Stimulated activated CD4-positive, alpha-beta T cell treated with anti-CD3 and anti-CD28 coated beads, Interleukin-2, amount 100 ng/mL, for 24 hours (primary cell): ENCODE measurements at regions not wholly inside any gene's neighbourhood (a gene's known extent, or its start where the extent isn't known, plus 50 kb on each side); places are given as distances from the start of the nearest gene placed in this dataset.
"Not testable (repeated sequence)": the region's sequence is repeated elsewhere in the genome, so short reads cannot be mapped to it uniquely, and the experiment has no call there.

Source experiments
- DNase-seq, 2 donors: peaks; one replicate each; pipeline ENCODE4 v3.0.0-alpha.2; 2020

- DNase-seq, result no peak
Measured at GRCh38 chr6:170040115-170040500, 250.8 kb downstream of the DLL1 start.

- no peak for DNase-seq
Measured at GRCh38 chr6:170039156-170040114, 251.4 kb downstream of the DLL1 start.

DNA sequence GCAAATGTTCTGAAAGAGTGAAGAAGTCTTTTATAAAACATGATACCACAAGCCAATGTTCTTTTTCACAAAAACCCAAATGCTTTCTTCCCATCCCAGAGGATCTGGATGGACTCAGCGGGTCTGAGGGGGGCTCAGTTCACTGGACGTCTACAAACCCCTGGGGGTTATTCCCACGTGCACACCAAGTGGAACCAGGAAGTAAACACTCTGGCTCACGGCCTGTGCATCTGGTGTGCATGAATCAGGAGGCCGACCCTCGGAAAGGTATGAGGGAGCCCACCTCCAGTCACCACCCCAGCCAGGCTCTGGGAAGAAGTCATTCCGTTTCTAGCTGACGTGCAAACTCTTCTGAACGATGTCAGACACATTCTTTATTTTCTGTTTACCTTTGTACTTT, 252.2 kb downstream of the DLL1 start:
- DNase-seq, result no peak

- DNase-seq, result no peak
Measured at GRCh38 chr6:170038251-170038650, 252.6 kb downstream of the DLL1 start.

DNA sequence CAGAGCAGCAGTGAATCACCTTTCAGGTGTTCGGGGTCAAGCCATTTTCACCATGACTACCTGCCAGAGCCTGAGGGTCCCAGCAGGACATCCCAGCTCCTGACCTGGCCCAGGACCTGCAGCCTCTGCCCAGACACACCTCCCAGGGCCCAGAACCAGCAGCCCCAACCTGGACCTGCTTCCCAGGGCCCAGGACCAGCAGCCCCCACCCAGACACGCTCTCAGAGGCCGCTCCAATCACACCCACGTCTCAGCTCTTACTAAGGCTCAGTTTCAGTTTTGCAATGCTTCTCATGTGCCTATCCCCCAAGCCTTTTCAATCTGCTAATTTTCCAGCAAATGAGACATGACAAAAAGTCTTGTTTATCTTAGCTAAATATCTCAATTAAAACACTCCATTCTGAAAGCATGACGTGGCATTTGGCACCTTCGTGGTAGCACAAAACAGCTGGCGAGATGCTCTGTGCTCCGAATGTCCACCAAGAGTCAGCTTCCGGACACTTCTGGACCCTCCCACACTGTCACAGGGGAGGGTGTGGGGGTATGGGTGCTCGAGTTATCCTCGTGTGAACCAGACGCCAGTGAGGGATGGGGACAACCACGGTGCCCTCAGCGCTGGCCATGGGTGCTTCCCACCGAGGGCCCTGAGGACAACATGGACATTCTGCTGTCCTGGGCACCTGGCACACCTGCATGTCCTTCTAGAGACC, 253.2 kb downstream of the DLL1 start:
- no peak for DNase-seq

- DNase-seq, result no peak
Measured at GRCh38 chr6:170036916-170037315, 254.0 kb downstream of the DLL1 start.

- not testable (repeated sequence) for DNase-seq
Measured at GRCh38 chr6:170036367-170036766, 254.5 kb downstream of the DLL1 start.

DNA sequence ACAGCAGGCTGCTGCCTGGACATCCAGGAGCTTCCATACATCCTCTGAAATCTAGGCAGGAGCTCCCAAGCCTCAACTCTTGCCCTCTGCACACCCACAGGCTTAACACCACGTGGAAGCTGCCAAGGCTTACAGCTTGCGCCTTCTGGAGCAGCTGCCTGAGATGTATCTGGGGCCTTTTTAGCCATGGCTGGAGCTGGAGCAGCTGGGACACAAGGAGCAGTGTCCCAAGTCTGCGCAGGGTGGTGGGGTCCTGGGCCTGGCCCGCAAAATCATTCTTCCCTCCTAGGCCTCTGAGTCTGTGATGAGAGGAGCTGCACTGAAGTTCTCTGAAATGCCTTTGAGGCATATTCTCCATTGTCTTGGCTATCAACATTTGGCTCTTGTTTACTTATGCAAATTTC, 255.0 kb downstream of the DLL1 start:
- DNase-seq, result no peak

DNA sequence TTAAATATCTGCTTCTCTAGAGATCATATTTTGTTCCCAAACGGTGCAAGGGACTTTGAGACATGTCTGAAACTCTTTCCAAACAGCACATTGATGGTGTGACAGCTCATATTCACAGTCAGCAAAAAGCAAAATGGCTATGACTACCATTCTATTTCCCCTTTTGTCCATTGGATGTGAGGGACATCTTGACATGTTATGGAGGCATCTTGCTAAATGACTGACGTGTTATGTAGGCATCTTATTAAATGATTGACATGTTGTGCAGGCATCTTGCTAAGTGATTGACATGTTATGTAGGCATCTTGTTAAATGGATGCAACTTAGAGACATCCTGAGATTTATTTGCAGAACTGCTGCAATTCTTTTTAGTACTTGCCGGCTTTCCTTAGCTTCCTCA, 255.8 kb downstream of the DLL1 start:
- no peak for DNase-seq

GRCh38 chr6:170034294-170034693, 256.6 kb downstream of the DLL1 start:
- no peak for DNase-seq

DNA sequence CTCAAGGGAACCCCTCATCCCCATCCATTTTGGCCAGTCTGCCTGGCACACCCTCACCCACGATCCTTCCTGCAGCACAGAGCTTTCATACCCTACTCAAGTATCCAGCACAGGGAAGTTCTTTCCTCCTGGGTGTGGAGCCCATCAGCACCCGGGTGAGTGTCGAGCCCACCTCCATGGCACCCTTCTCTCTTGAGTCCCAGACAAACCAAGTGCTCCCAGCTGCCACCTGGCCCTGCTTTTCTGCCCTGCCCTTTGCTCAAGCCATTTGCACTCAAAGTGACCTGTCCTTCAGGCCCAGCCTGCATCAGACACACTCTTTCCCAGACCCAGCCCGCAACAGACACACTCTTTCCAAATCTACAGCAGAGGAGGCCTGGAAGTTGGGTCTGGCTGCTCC, 257.2 kb downstream of the DLL1 start:
- no peak for DNase-seq

DNA sequence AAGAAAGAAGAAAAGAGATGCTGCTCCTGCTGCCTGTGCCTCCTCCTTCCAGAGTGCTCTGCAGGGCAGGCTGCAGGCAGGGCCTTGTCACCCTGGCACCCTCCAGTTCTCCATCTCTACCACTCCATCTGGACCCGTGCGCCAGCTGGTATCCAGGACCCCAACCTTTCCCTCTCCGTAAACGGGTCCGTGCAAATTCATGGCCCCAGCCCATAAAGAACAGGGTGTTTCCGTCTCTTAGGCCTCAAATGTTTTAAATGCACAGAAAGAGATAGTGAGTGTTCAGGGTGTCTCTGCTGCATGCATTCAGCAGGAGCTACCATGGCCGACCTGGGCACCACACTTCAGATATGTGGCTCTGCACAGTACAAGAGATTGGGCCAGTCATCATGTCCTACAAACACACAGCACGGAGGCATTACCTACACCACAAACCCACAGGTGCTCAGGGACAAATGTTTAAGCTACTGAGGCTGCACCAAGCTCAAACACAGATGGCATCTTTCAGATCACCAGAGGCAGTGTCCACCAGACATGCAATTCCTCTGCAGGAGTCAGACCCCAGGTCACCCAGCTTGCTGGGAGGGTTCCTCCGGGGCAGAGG, 258.1 kb downstream of the DLL1 start:
- DNase-seq, result no peak

GRCh38 chr6:170032197-170032596, 258.7 kb downstream of the DLL1 start:
- DNase-seq, result no peak

DNA sequence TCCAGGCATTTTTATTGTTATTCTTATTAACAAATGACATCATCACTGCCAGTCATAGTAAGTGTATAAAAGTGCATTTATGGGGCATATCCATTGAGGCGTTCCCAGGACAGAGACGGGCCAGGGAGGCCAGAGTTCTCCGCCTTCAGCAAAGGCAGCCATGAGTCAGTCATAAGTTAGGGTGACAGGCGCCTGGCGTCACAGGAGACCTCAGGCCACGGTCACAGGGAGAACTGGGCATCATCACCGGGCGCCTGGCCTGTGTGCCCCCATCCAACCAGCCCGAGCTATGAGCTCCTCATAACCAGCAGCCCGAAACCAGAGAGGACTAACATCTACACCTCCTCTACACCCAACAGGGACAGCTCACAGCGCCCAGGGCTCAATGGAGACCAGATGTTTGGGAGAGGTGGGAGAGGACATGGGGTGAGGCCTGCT, 259.2 kb downstream of the DLL1 start:
- no peak for DNase-seq

- no peak for DNase-seq
Measured at GRCh38 chr6:170030821-170031471, 259.9 kb downstream of the DLL1 start.

GRCh38 chr6:170030284-170030815, 260.5 kb downstream of the DLL1 start:
- DNase-seq, result no peak

GRCh38 chr6:170029416-170030283, 261.2 kb downstream of the DLL1 start:
- DNase-seq, result no peak

DNA sequence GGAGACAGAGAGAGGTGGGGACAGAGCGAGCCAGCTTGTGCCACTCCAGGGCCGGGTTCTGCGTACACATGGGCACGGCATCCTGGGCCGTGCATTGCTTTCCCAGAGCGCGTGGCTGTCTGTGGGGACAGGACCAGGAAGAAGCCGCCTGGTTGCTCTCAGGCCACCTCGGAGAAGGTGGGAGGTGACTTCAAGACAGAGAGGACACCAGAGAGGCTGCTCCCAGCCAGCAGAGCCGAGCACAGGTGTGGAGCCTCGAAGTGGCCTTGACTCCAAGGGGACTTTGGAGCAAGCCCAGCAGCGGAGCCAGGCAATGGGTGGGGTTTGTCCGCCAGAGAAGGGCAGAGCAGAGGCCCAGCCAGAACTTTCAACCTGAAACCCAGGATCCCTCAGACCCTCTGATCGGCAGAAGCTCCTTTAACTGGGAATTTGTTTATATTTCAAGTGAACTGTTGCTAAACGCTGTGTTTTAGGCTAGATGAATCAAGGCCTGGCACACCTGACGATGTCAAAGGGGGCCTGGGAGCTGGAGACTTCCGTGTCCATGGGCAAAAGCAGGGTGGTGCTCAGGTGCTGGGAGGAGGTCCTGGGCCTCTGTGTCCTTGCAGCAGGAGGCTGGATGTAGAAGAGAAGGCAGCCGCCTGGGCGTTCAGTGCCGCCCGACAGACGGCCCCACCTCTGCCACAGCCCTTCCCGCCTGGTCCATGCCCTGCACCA, 262.1 kb downstream of the DLL1 start:
- DNase-seq, result no peak

DNA sequence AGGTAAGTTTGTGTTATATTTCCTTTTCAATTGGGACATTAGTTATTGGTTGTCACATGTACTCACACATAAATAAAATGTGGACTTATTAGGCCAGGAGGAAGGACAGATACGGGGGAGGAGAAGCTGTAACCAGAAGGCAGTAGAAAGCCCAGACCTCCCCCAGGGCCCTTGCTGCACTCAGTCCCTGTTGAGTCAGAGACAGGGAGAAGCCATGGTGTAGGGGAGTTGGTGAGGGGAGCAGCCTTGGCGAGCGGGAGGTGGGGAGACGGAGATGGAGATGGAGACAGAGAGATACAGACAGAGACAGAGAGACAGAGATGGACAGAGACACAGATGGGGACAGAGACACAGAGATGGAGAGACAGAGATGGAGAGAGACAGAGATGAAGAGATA, 263.2 kb downstream of the DLL1 start:
- DNase-seq, result no peak

- no peak for DNase-seq
Measured at GRCh38 chr6:170026751-170027646, 263.9 kb downstream of the DLL1 start.
